GM19438 (cell line): ENCODE measurements at regions not wholly inside any gene's neighbourhood (a gene's known extent, or its start where the extent isn't known, plus 50 kb on each side); places are given as distances from the start of the nearest gene placed in this dataset.
"Not testable (repeated sequence)": the region's sequence is repeated elsewhere in the genome, so short reads cannot be mapped to it uniquely, and the experiment has no call there.

Experiments used
- ATAC-seq: cut with Tn5 transposase; IDR thresholded peaks from one replicate; pipeline ENCODE4 v1.9.1; 2021; ENCODE audit warnings: low read depth; ENCODE audit not compliant: unreplicated experiment

GRCh38 chr14:22492622-22493542 is 96.1 kb downstream of the DAD1 start:
- no peak for ATAC-seq

GRCh38 chr14:22491683-22492621 is 97.1 kb downstream of the DAD1 start:
- ATAC-seq: peak; percentile 38

DNA sequence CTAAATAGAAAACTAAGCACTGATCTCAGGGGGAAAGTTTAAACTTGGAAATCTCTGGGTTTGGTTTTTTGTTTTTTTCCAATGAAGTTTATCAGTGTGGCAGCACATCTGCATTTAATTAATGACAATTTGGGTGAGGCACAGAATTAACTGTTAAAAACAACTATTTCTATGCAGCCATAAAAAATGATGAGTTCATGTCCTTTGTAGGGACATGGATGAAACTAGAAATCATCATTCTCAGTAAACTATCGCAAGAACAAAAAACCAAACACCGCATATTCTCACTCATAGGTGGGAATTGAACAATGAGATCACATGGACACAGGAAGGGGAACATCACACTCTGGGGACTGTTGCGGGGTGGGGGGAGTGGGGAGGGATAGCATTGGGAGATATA is 98.0 kb downstream of the DAD1 start:
- ATAC-seq: not testable (repeated sequence)

GRCh38 chr14:22489957-22490950 is 98.8 kb downstream of the DAD1 start:
- ATAC-seq: no peak

DNA sequence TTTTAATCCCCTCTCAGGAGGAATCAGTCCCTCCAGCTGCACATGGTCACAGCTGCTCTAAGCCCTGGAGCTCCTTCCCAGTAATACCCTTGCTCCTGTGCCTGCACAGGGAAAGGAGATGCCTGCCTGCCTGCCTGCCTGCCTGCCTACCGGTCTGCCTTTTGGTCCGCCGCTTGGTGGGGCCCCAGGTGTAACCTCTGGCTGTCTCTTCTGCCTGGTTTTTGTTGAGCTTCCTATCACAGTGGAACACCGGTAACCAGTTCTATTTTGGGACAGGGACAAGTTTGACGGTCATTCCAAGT is 99.8 kb downstream of the DAD1 start:
- ATAC-seq: no peak

DNA sequence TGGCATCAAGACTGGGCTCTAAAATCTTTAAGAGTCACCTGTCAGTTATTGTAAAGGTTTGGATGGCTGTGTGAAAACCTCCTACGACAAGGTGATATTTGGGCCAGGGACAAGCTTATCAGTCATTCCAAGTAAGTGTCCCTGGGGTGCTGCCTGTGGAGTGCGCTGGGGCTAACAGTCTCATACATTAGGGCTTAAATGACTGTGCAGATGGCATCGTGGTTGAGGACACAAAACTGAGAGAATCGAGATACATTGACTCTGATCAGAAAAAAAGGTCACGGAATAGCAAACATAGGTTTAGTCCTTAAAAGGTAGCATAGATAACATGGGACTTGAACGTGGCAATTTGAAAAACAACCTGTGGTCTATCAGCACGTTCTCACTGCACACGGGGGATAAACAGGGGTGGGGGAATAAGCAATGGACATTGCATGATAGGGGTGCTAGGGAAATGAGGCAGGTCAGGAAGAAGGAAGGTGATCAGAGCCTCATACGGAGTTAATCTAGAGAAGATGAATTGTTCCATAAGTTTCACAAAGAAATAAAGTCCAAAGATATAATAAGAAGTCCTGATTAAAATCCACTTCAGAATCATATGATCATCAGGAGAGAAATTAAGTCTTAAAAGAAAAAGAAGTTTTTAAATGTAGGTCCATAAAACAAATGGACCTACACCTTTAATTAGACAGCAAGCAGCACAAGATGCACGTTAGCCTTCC is 100.3 kb downstream of the DAD1 start:
- ATAC-seq: no peak

DNA sequence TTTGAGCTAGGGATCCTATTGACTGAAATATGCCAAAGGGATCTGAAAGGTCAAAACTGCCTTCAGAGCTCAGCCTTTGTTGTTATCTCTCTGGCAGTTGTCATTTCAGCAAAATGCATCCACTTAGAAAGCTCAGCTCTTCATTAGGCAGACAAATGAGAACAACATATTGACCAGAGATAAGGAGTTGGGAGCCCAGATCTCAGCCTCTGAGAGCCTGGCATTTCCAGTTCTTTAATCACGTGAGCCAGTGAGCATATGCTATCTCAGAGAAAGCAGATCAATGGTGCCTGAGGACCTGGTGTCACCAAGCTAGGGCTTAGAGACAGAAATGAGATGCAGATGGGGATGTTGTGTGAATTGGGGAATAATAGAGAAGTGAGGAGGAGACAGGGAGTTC is 101.1 kb downstream of the DAD1 start:
- ATAC-seq: no peak

DNA sequence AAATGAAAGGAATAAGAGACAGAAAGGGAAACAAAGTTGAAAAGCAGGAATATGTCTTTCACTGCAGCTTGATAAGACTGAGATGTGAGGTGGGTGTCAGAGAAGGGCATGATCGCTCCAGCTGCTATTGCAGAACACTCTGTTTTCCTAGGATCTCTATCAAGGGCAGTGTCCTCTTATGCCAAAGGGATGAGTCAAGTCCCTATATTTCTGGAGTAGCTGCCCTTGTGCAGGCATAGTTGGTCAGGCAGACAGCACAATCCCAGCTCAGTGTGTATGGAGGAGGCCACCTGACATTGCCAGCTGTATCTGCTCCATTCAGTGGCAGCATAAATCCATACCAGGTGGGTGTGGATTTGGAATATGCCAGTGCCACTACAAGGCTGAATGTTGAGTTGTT is 101.6 kb downstream of the DAD1 start:
- ATAC-seq: no peak

DNA sequence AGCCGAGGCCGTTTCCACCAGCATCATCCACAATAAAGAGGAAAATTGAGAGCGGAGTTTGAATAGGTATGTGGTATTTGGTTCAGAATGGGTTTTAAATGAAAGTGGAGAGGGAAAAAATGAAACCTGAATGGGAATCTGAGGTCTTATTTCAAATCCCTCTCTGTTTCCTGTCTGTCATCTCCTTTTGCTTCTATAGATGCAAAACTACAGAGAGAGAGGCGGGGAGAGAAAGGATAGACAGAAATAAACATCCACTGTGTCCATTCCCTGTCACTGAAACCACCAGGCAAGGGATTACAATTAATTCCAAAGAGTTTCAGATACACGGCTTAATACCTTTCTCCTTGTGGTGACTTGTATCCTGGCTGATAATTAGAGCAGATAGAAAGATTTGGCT is 102.3 kb downstream of the DAD1 start:
- no peak for ATAC-seq

- ATAC-seq: no peak
Observed at GRCh38 chr14:22485649-22486048, 103.4 kb downstream of the DAD1 start.

DNA sequence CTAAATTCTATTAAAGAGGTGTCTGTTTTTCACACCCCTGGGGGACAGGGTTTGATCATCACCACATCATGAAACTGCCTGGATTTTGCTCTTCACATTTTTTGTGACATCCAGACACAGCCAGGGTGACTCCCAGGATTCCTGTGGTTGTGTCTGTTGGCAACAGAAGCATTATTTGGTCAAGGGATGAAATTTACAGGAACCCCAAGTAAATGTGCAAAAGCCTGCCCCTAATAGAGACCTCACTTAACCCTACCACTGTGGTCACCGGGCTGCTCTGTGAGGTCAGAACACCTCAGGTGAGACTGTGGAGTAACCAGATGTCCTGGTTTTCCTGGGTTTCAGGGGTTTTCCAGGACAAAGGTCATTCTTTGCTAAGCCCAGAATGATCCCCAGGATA is 103.8 kb downstream of the DAD1 start:
- no peak for ATAC-seq

DNA sequence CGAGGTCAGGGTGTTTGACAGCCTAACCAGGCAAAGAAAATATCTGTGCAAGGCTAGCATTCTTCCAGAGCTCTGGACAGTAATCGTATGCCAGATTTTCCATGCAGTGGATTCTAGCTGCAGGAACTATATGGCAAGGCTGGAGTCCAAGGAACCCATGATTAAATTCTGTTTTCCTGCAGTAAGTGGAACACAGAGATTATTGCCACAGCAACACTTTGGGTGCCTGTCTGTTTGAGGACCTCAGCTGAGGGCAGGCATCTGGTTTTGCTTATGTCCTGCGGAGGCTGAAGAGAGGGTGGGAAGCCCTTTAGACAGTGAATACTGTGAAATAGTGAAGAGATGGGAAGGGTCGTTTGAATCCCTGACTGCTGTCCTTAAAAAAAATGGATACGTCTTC is 104.4 kb downstream of the DAD1 start:
- no peak for ATAC-seq

DNA sequence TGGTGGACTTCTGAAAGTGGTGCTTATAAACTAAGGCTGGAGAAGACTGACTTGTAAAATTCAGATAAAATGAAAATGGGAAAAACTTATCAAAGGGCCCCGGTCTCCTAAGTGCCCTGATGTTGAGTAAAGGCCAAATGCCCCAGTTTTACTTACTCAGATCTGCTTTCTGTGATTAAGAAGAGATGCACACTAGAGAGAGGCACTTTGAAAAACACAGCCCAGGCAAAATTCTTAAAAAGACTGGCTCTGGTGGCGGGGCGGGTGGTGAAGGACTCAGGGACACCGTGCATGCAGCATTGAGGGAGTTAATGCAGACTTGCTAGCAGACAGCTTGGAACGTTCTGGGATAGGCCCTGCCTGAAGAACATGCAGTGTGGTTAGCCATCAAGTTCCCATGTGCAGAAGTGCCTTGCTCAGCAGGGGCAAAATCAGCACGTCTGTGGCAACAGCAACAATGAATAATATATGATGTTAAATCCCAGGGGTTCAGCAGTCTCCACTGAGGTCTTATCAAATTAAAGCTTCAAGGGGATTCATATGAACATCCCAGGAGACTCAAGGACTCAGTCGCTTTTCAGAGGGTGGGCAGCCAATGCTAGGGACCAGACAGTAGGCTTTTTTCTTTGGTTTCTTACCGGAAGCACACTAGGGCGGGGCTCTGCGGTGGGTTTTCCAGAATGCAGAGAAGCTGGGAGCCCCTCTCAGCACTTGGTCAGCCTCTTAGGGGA is 105.0 kb downstream of the DAD1 start:
- no peak for ATAC-seq

DNA sequence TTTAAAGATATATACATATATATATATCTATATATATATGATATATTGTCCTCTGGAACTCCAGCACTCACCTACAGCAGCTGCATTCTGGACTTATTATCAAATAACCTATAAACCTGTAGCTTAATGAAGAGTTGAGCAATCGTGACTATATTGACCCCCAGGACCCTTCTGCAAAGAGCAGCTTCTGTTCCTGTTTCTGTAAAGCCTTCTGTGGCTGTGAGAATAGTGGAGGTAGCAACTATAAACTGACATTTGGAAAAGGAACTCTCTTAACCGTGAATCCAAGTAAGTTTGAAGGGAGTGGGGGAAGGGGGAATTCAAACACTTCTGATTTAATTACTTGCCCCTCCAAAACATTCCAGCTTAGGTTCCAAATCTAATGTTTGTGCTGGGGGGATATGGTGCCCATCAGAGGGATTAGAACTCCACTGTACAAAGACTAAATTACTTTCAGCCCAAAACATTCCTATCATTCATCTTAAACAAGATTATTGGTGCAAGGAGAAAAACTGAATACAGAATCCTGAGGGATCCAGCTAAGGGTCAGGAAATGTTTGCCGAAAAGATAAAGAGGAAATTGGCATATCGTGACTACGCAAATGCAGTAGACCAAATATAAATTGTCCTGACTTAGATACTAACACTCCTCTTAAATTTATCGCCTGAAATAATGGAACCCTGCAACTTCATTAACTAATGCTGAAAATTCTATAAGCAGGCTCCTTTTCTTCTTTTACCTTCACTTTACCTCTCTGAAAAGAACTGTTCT is 106.1 kb downstream of the DAD1 start:
- no peak for ATAC-seq

- ATAC-seq: no peak
Observed at GRCh38 chr14:22482085-22482694, 106.8 kb downstream of the DAD1 start.

DNA sequence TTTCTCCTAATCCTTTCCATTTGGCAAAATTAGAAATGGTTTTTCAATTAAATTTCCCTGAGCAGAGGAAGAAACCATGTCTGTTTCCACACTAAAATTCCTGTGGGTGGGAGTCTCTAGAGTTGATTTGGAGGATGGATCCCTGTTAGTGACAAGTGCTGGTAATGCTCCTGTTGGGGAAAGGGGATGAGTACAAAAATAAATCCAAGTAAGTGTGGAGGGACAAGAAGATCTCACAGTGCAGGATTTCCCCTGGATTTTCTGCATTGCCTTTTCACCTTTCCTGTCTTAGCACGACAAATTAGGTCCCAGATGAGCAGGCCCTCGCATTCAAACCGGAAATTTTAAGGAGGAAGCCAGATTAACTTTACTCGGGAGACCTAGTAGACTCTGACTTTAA is 107.5 kb downstream of the DAD1 start:
- ATAC-seq: no peak

- ATAC-seq: no peak
Observed at GRCh38 chr14:22479776-22480464, 109.1 kb downstream of the DAD1 start.
